Upper lobe of right lung (tissue), 1 donor: ENCODE measurements at regions not wholly inside any gene's neighbourhood (a gene's known extent, or its start where the extent isn't known, plus 50 kb on each side); places are given as distances from the start of the nearest gene placed in this dataset.

Experiments
- ATAC-seq: fragments of 200-7000 bp; cut with Tn5 transposase; one replicate; pipeline ENCODE4 v1.9.1; 2020; ENCODE audit warnings: mild to moderate bottlenecking, moderate library complexity
- DNase-seq: peaks from one replicate; pipeline ENCODE4 v3.0.0-alpha.2; 2020
- H3K27ac ChIP-seq: fragments of 200-600 bp; one replicate; pipeline ENCODE4 v1.8.0; 2022
- H3K27me3 ChIP-seq: fragments of 200-600 bp; one replicate; pipeline ENCODE4 v1.8.0; 2022; ENCODE audit warnings: mild to moderate bottlenecking
- H3K36me3 ChIP-seq: fragments of 200-600 bp; one replicate; pipeline ENCODE4 v1.8.0; 2022
- H3K4me1 ChIP-seq: fragments of 200-600 bp; one replicate; pipeline ENCODE4 v1.8.0; 2022
- H3K4me3 ChIP-seq: fragments of 200-600 bp; one replicate; pipeline ENCODE4 v1.8.0; 2022; ENCODE audit warnings: mild to moderate bottlenecking
- H3K9me3 ChIP-seq: fragments of 200-600 bp; one replicate; pipeline ENCODE4 v1.8.0; 2022
- intact Hi-C: fragments of 100-400 bp; cut with DNase I; formaldehyde crosslinking; loops from one replicate; pipeline ENCODE4 v1.11.0; 2022
- TF ChIP-seq, protein P1 (sequence below): fragments of 200-600 bp; IDR thresholded peaks from one replicate; pipeline ENCODE4 v1.8.0; 2022; ENCODE audit warnings: antibody characterized with exemption
- donor health status: DM: no; HTN: yes; CAD: no; lungs with severe emphysema.

DNA sequence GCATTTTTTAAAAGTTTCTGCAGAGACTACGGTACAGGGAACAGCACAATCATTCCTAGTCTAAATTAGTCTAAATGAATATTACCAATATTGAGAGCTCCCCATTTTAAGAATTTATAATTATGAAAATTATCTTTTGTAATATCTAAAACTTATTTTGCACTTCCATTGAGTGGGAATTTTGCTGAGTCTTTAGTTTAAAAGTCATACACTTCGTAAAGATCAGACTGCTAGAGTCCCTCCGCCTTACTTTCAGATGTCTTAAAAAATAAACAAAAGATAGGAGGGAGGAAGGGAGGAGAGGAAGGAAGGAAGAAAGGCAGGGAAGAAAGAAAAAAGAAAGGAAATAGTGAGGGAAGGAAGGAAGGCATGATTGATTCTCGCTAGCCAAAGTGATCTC is 278.2 kb upstream of the PRDM1 start:
- Histone ChIP-seq H3K4me1 (peaks cover 12% of the 10 kb centered on the region), H3K9me3 (no peaks in the 10 kb centered on the region), H3K27ac (no peak overlapping the region), H3K27me3 (peaks cover 5% of the 10 kb centered on the region), H3K4me3 (no peak overlapping the region), H3K36me3 (no peaks in the 10 kb centered on the region)
- no peak for ATAC-seq
- intact Hi-C loops = no loop called here
- DNase-seq = no peak
- TF ChIP-seq, protein P1, sequence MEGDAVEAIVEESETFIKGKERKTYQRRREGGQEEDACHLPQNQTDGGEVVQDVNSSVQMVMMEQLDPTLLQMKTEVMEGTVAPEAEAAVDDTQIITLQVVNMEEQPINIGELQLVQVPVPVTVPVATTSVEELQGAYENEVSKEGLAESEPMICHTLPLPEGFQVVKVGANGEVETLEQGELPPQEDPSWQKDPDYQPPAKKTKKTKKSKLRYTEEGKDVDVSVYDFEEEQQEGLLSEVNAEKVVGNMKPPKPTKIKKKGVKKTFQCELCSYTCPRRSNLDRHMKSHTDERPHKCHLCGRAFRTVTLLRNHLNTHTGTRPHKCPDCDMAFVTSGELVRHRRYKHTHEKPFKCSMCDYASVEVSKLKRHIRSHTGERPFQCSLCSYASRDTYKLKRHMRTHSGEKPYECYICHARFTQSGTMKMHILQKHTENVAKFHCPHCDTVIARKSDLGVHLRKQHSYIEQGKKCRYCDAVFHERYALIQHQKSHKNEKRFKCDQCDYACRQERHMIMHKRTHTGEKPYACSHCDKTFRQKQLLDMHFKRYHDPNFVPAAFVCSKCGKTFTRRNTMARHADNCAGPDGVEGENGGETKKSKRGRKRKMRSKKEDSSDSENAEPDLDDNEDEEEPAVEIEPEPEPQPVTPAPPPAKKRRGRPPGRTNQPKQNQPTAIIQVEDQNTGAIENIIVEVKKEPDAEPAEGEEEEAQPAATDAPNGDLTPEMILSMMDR = no peak

GRCh38 chr6:105806486-105806920 is 279.6 kb upstream of the PRDM1 start:
- H3K9me3 ChIP-seq = no peaks in the 10 kb centered on the region
- H3K4me1 ChIP-seq = peaks cover 12% of the 10 kb centered on the region
- ATAC-seq = peak; percentile 66
- intact Hi-C loops = no loop called here
- TF ChIP-seq, protein P1 = no peak
- no peaks in the 10 kb centered on the region for H3K36me3 ChIP-seq
- H3K27ac ChIP-seq = no peak overlapping the region
- H3K27me3 ChIP-seq = no peaks in the 10 kb centered on the region
- H3K4me3 ChIP-seq = no peak overlapping the region
- no peak for DNase-seq

DNA sequence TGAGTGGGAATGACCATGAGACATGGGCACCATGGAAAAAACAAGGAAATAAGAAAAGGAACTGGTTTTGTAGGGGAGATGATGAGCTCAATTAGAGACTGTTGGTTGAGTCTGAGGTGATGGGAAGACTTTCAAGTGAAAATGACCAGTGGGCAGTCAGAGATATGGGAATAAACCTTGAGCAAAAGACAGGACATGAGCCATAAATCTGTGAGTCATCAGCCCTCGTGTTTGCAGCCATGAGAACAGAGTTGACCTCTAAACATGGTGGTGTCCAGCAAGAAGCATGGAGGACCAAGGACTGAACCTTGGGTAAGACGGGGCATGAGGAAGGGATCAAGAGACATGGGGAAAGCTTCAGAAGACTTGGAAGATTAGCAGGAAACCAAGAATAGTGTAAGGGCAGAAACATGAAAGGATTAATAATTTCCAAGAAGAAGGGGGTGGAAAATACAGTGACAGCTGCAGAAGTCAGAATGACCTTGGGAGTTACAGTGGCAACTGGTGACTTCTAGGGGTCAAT is 280.6 kb upstream of the PRDM1 start:
- no peak for DNase-seq
- TF ChIP-seq, protein P1 = no peak
- Histone ChIP-seq H3K27ac (no peak overlapping the region), H3K36me3 (no peaks in the 10 kb centered on the region), H3K27me3 (no peaks in the 10 kb centered on the region), H3K9me3 (no peaks in the 10 kb centered on the region), H3K4me3 (no peak overlapping the region), H3K4me1 (peaks cover 12% of the 10 kb centered on the region)
- intact Hi-C loops = no loop called here
- ATAC-seq = no peak

GRCh38 chr6:105804424-105804823 is 281.7 kb upstream of the PRDM1 start:
- no peaks in the 10 kb centered on the region for H3K36me3 ChIP-seq
- H3K27me3 ChIP-seq = no peaks in the 10 kb centered on the region
- ATAC-seq (no peak), DNase-seq (no peak)
- no peak overlapping the region for H3K27ac ChIP-seq
- H3K4me1 ChIP-seq = peaks cover 3% of the 10 kb centered on the region
- TF ChIP-seq, protein P1 = no peak
- no peaks in the 10 kb centered on the region for H3K9me3 ChIP-seq
- intact Hi-C loops = no loop called here
- H3K4me3 ChIP-seq = no peak overlapping the region

DNA sequence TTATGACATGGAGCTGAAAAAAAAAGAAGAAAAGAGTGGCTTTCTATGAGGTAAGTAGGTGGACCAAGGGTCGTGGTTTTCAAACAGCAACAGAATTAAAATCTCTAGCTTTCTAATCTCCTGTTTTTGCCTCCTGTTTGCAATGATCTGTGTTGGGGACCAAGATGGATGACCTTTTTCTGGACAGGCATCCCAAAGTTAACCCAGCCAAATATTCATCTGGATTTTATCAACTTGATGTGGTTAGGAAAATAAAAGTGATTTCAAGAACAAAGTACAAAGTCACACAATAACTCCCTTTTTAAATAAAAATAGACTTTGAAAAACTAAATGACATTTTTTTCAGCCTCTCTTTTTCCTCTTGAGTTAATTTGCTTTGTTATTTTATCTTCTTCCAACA is 282.1 kb upstream of the PRDM1 start:
- Histone ChIP-seq H3K4me1 (peaks cover 3% of the 10 kb centered on the region), H3K36me3 (no peaks in the 10 kb centered on the region), H3K27me3 (no peaks in the 10 kb centered on the region), H3K27ac (no peak overlapping the region), H3K9me3 (no peaks in the 10 kb centered on the region), H3K4me3 (no peak overlapping the region)
- ATAC-seq (no peak), DNase-seq (no peak)
- intact Hi-C loops = no loop called here
- TF ChIP-seq, protein P1 = no peak

GRCh38 chr6:105803442-105803841 is 282.7 kb upstream of the PRDM1 start:
- H3K4me3 ChIP-seq = no peak overlapping the region
- no peak overlapping the region for H3K27ac ChIP-seq
- intact Hi-C loops = no loop called here
- no peaks in the 10 kb centered on the region for H3K27me3 ChIP-seq
- H3K36me3 ChIP-seq = no peaks in the 10 kb centered on the region
- TF ChIP-seq, protein P1 = no peak
- H3K9me3 ChIP-seq = no peaks in the 10 kb centered on the region
- no peak for DNase-seq
- no peak for ATAC-seq
- peaks cover 5% of the 10 kb centered on the region for H3K4me1 ChIP-seq
